Kidney (tissue), 13 donors: ENCODE measurements at regions not wholly inside any gene's neighbourhood (a gene's known extent, or its start where the extent isn't known, plus 50 kb on each side); places are given as distances from the start of the nearest gene placed in this dataset.

Experiments
- DNase-seq, 5 donors: peaks; one replicate each; pipeline ENCODE4 v3.0.0-alpha.2; 2013 to 2020
- FAIRE-seq: peaks from 2 replicates; lab custom pipeline; 2012; peaks lifted over from hg19 to GRCh38; lab: Jason Lieb, UNC
- H3K27ac ChIP-seq, 2 donors: one replicate each; pipeline ENCODE4 v1.7.0; 2013; ENCODE audit warnings: low read depth in 2 of 2, low read length in 2 of 2, inconsistent platforms in 1 of 2
- H3K27me3 ChIP-seq: one replicate; pipeline ENCODE4 v1.7.1; 2013; ENCODE audit warnings: low read length, inconsistent platforms; ENCODE audit not compliant: control insufficient read depth, insufficient read depth
- H3K36me3 ChIP-seq, 3 donors: one replicate each; pipeline versions ENCODE4 v1.7.0 to v1.7.1; 2013; ENCODE audit warnings: low read length in 3 of 3, control low read depth in 1 of 3, inconsistent platforms in 1 of 3; ENCODE audit not compliant: insufficient read depth in 3 of 3, control insufficient read depth in 2 of 3
- H3K4me1 ChIP-seq, 3 donors: one replicate each; pipeline versions ENCODE4 v1.7.0 to v1.7.1; 2013; ENCODE audit warnings: low read length in 3 of 3, inconsistent platforms in 1 of 3, low read depth in 1 of 3; ENCODE audit not compliant: control insufficient read depth in 2 of 3, insufficient read depth in 2 of 3
- H3K4me3 ChIP-seq, 3 donors: one replicate each; pipeline versions ENCODE4 v1.7.0 to v1.8.1; 2013; ENCODE audit warnings: low read length in 3 of 3, control low read depth in 1 of 3, inconsistent platforms in 1 of 3
- H3K9ac ChIP-seq, 3 donors: one replicate each; pipeline versions ENCODE4 v1.7.0 to v1.7.1; 2013; ENCODE audit warnings: low read length in 3 of 3, control low read depth in 1 of 3, inconsistent platforms in 1 of 3
- H3K9me3 ChIP-seq, 3 donors: one replicate each; pipeline versions ENCODE4 v1.7.0 to v1.7.1; 2013; ENCODE audit warnings: low read length in 3 of 3, control low read depth in 1 of 3, inconsistent platforms in 1 of 3; ENCODE audit not compliant: control insufficient read depth in 2 of 3, insufficient read depth in 1 of 3
- intact Hi-C: fragments of 100-400 bp; cut with DNase I; formaldehyde crosslinking; loops from one replicate; pipeline ENCODE4 v1.11.1; 2022
- TF ChIP-seq, protein P1 (sequence below): IDR thresholded peaks from 3 replicates; pipeline ENCODE4 v1.5.1; 2012; ENCODE audit warnings: mild to moderate bottlenecking, moderate library complexity, borderline replicate concordance; ENCODE audit not compliant: insufficient read depth; ENCODE audit errors: extremely low read depth
- donor health status: control.
- donor health status: control.
- donor health status: control.
- donor health status: control.
- donor health status: control.
- donor health status: DM: yes; HTN: yes; CAD: no.
- donor health status: Normal renal cell carcinoma (clear cell type).

DNA sequence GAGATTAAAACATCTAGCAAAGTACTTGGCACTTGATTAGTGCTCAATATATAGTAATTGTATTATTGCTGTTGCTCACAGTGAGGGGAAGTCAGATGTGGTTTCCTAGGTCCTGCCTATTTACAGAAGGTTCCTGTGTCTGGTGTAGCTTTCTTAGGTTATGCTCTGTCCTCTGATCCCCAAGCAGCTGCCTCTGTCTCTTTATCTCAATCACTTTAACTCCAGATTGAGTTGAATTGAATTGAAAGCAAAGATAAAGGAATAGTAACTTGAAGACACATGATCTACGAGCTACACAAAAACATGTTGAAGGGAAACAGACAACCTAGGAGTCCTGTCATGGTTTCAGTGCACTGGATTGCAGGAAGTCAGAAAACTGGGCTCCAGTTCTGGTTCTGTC lies 113.9 kb upstream of the ADAMTSL1 start:
- Histone ChIP-seq H3K27ac (no peak overlapping the region), H3K4me1 (no peaks in the 10 kb centered on the region), H3K4me3 (no peak overlapping the region), H3K36me3 (no peaks in the 10 kb centered on the region), H3K9me3 (no peaks in the 10 kb centered on the region), H3K27me3 (no peaks in the 10 kb centered on the region), H3K9ac (no peak overlapping the region)
- TF ChIP-seq, protein P1, sequence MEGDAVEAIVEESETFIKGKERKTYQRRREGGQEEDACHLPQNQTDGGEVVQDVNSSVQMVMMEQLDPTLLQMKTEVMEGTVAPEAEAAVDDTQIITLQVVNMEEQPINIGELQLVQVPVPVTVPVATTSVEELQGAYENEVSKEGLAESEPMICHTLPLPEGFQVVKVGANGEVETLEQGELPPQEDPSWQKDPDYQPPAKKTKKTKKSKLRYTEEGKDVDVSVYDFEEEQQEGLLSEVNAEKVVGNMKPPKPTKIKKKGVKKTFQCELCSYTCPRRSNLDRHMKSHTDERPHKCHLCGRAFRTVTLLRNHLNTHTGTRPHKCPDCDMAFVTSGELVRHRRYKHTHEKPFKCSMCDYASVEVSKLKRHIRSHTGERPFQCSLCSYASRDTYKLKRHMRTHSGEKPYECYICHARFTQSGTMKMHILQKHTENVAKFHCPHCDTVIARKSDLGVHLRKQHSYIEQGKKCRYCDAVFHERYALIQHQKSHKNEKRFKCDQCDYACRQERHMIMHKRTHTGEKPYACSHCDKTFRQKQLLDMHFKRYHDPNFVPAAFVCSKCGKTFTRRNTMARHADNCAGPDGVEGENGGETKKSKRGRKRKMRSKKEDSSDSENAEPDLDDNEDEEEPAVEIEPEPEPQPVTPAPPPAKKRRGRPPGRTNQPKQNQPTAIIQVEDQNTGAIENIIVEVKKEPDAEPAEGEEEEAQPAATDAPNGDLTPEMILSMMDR: no peak
- intact Hi-C loops: no loop called here
- FAIRE-seq (no peak), DNase-seq (no peak)

DNA sequence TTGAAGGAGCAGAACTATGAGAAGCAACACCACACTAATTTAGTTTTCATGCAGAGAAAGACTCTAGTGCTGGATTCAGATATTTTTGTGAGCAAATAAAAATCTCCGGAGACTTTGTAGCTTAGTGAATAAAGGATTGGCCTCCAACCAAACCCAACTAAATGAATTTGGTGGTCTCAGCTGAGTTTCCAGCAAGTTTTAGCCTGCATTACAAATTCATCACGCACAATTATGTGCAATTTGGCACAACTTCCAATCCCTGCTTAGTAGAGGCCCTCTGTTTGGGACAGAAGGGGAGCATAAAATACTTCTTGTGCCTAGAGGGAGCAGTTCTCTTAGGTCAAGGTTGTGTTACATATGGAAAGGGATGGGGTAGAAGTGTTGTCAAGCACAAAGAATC lies 112.3 kb upstream of the ADAMTSL1 start:
- intact Hi-C loops: no loop called here
- H3K27ac ChIP-seq: no peak overlapping the region
- no peak for DNase-seq

DNA sequence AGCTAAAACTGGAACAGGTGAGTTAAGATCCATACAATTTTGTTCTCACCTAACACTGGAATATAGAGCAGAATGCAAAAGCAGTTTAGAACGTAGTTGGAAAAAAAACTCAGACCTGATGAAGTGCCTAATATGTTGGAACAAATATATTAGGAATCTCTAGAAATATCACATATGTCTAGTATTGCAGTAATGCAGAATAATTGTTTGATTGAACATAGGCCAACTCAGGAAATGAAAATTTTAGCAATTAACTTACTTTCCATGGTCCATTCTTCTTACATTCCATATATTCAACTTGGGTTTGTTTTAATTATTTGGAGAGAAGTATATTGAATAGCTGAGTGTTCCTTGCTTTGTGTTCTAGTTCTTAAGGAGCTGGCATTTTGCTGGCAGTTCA lies 111.8 kb upstream of the ADAMTSL1 start:
- no peak for FAIRE-seq
- no peak overlapping the region for H3K9ac ChIP-seq
- TF ChIP-seq, protein P1: no peak
- no peaks in the 10 kb centered on the region for H3K9me3 ChIP-seq
- DNase-seq: no peak
- no peaks in the 10 kb centered on the region for H3K4me1 ChIP-seq
- no peak overlapping the region for H3K27ac ChIP-seq
- H3K36me3 ChIP-seq: no peaks in the 10 kb centered on the region
- H3K27me3 ChIP-seq: no peaks in the 10 kb centered on the region
- intact Hi-C loops: no loop called here
- H3K4me3 ChIP-seq: no peak overlapping the region

More for the DNA sequence above, 112.3 kb upstream of the ADAMTSL1 start:
- no peaks in the 10 kb centered on the region for H3K36me3 ChIP-seq
- FAIRE-seq: no peak
- no peaks in the 10 kb centered on the region for H3K4me1 ChIP-seq
- TF ChIP-seq, protein P1: no peak
- no peak overlapping the region for H3K9ac ChIP-seq
- no peaks in the 10 kb centered on the region for H3K9me3 ChIP-seq
- no peak overlapping the region for H3K4me3 ChIP-seq
- H3K27me3 ChIP-seq: no peaks in the 10 kb centered on the region
